Suprapubic skin (tissue), 4 donors: ENCODE measurements at regions not wholly inside any gene's neighbourhood (a gene's known extent, or its start where the extent isn't known, plus 50 kb on each side); places are given as distances from the start of the nearest gene placed in this dataset.

Source experiments
- POLR2A ChIP-seq, 2 donors: fragments of 450-650 bp; IDR thresholded peaks; one replicate each; pipeline ENCODE4 v1.6.1; 2017; ENCODE audit warnings: antibody characterized with exemption in 2 of 2, mild to moderate bottlenecking in 2 of 2, moderate library complexity in 2 of 2
- POLR2AphosphoS5 ChIP-seq, 3 donors: sonication (generic); formaldehyde crosslinking; IDR thresholded peaks; one replicate each; pipeline ENCODE4 v1.6.1; 2017; ENCODE audit warnings: antibody characterized with exemption in 3 of 3
- TF ChIP-seq, protein P1 (sequence below), 2 donors: fragments of 200-600 bp in 1 of 2; fragments of 450-650 bp in 1 of 2; sonication (generic) in 1 of 2; IDR thresholded peaks; one replicate each; pipeline ENCODE4 v1.5.1; 2016 to 2019; ENCODE audit warnings: antibody characterized with exemption in 2 of 2, mild to moderate bottlenecking in 1 of 2, moderate library complexity in 1 of 2

DNA sequence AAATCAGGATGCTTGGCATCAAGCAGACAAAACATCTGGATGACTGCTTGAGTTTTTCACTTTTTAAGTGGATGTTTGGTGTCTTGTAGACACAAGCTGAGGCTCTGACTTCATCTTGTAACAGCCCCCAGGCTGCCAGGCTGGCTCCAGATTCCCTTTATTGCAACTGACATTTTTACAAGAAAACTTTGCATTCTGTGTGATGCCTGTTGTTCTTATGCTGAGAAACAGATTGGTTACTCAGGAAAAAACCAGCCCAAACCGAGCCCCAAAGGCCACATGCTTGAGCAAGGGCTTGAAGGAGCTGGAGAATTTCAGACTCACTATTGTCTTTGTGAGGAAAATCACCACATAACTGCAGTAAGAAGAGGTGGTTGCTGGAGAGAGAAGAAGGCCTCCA lies 98.4 kb upstream of the PREP start:
- TF ChIP-seq, protein P1, sequence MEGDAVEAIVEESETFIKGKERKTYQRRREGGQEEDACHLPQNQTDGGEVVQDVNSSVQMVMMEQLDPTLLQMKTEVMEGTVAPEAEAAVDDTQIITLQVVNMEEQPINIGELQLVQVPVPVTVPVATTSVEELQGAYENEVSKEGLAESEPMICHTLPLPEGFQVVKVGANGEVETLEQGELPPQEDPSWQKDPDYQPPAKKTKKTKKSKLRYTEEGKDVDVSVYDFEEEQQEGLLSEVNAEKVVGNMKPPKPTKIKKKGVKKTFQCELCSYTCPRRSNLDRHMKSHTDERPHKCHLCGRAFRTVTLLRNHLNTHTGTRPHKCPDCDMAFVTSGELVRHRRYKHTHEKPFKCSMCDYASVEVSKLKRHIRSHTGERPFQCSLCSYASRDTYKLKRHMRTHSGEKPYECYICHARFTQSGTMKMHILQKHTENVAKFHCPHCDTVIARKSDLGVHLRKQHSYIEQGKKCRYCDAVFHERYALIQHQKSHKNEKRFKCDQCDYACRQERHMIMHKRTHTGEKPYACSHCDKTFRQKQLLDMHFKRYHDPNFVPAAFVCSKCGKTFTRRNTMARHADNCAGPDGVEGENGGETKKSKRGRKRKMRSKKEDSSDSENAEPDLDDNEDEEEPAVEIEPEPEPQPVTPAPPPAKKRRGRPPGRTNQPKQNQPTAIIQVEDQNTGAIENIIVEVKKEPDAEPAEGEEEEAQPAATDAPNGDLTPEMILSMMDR (IDR thresholded peaks at IDR 0.05) = no peak
- TF ChIP-seq POLR2AphosphoS5 (IDR thresholded peaks at IDR 0.05) = no peak
- no peak for TF ChIP-seq POLR2A (IDR thresholded peaks at IDR 0.05)
